ENCODE measurements at regions not wholly inside any gene's neighbourhood (a gene's known extent, or its start where the extent isn't known, plus 50 kb on each side); places are given as distances from the start of the nearest gene placed in this dataset.

- Histone ChIP-seq H3K79me2 (ENCODE audit: low read length) (no peaks in the 10 kb centered on the region), H3K9me2 (replicated peaks; ENCODE audit: low read length) (no peaks in the 10 kb centered on the region), H3F3A (ENCODE audit: low read length, unreplicated experiment) (no peaks in the 10 kb centered on the region), H3K4me1 (ENCODE audit: insufficient read depth, low read length) (no peaks in the 10 kb centered on the region), H3K27me3 (ENCODE audit: low read length) (peaks cover 5% of the 10 kb centered on the region; the same call in 1 of the 2 replicates), H3K27ac (ENCODE audit: low read length) (no peak overlapping the region), H3K9ac (ENCODE audit: low read length) (no peak overlapping the region), H3K36me3 (ENCODE audit: low read depth, low read length) (no peaks in the 10 kb centered on the region), H3K4me3 (ENCODE audit: low read length) (no peak overlapping the region), H4K20me1 (ENCODE audit: low read length) (no peaks in the 10 kb centered on the region), H3K9me3 (ENCODE audit: low read length) (no peaks in the 10 kb centered on the region), H2AFZ (ENCODE audit: low read length) (no peak overlapping the region), H3K4me2 (ENCODE audit: low read length) (no peak overlapping the region)
- no TSS peak for BruUV-seq (replicated peaks)
- CTCF ChIA-PET: no interaction called here
- intact Hi-C loops (cut with micrococcal nuclease): no loop called here
- DNase-seq (no peak), ATAC-seq (no peak)
- TF ChIP-seq EZH2phosphoT487 (IDR thresholded peaks at IDR 0.05; ENCODE audit: borderline replicate concordance, low read length) (no peak), CTCF (conservative IDR thresholded peaks at IDR 0.05; ENCODE audit: low read depth, low read length) (no peak), EZH2 (IDR thresholded peaks at IDR 0.05; ENCODE audit: low read length, unreplicated experiment) (no peak)
- POLR2A ChIA-PET (ENCODE audit: unreplicated experiment): no interaction called here
Measured at GRCh38 chr9:71237051-71237450, 115.6 kb upstream of the TRPM3 start.

DNA sequence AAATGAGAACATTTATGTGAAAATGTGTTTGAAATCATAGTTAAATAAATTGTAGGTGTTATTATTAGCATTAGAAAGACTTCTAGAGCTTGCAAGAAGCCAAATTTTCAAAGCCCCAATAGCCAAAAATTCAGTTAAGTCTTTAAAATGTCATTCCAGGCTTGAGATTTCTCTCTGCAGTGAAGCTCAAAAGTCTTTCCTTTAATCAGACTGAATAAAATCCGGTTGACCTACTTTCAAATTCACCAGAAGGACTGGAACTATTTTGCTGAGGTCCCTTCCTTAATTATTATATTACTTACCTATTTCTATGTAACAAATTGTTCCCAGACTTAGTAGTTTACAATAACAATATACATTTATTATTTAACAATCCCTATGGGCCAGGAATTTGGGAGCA lies 112.2 kb upstream of the TRPM3 start:
- Histone ChIP-seq H3K9me2 (replicated peaks; ENCODE audit: low read length) (no peaks in the 10 kb centered on the region), H3F3A (ENCODE audit: low read length, unreplicated experiment) (no peaks in the 10 kb centered on the region), H3K9me3 (ENCODE audit: low read length) (no peaks in the 10 kb centered on the region), H3K4me1 (ENCODE audit: insufficient read depth, low read length) (no peaks in the 10 kb centered on the region), H3K9ac (ENCODE audit: low read length) (no peak overlapping the region), H3K27me3 (ENCODE audit: low read length) (no peaks in the 10 kb centered on the region), H3K36me3 (ENCODE audit: low read depth, low read length) (no peaks in the 10 kb centered on the region), H2AFZ (ENCODE audit: low read length) (no peak overlapping the region), H3K79me2 (ENCODE audit: low read length) (no peaks in the 10 kb centered on the region), H3K27ac (ENCODE audit: low read length) (no peak overlapping the region), H3K4me3 (ENCODE audit: low read length) (no peak overlapping the region), H4K20me1 (ENCODE audit: low read length) (no peaks in the 10 kb centered on the region), H3K4me2 (ENCODE audit: low read length) (no peak overlapping the region)
- ATAC-seq (no peak), DNase-seq (no peak)
- ChIA-PET POLR2A (ENCODE audit: unreplicated experiment) (no interaction called here), CTCF (no interaction called here)
- intact Hi-C loops (cut with micrococcal nuclease): no loop called here
- BruUV-seq (replicated peaks): no TSS peak
- TF ChIP-seq EZH2 (IDR thresholded peaks at IDR 0.05; ENCODE audit: low read length, unreplicated experiment): no peak
- no peak for TF ChIP-seq EZH2phosphoT487 (IDR thresholded peaks at IDR 0.05; ENCODE audit: borderline replicate concordance, low read length)
- TF ChIP-seq CTCF (conservative IDR thresholded peaks at IDR 0.05; ENCODE audit: low read depth, low read length): no peak

DNA sequence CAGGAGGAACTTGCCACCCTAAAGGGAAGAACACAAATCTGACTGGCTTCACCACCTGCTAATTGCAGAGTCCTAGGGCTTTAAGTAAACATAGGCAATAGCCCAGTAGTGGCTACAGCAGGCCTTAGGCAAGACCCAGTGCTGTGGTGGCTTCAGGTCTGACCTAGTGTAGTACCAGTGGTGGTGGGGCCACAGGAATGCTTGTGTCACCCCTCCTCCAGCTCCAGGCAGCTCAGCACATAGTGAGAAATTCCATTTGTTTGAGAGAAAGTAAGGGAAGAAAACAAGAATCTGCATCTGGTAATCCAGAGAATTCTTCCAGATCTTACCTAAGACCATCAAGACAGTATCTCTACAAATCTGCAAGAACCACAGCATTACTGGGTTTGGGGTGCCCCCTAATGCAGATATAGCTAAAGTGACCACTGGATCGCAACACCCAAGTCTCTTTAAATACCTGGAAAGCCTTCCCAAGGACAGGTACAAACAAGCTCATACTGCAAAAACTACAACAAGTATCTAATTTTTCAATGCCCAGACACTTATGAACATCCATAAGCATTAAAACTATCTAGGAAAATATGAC lies 102.6 kb upstream of the TRPM3 start:
- TF ChIP-seq CTCF (conservative IDR thresholded peaks at IDR 0.05; ENCODE audit: low read depth, low read length) (no peak), EZH2 (IDR thresholded peaks at IDR 0.05; ENCODE audit: low read length, unreplicated experiment) (no peak), EZH2phosphoT487 (IDR thresholded peaks at IDR 0.05; ENCODE audit: borderline replicate concordance, low read length) (no peak)
- Histone ChIP-seq H3K9ac (ENCODE audit: low read length) (no peak overlapping the region), H4K20me1 (ENCODE audit: low read length) (no peaks in the 10 kb centered on the region), H3K9me3 (ENCODE audit: low read length) (no peaks in the 10 kb centered on the region), H2AFZ (ENCODE audit: low read length) (no peak overlapping the region), H3K27ac (ENCODE audit: low read length) (no peak overlapping the region), H3F3A (ENCODE audit: low read length, unreplicated experiment) (no peaks in the 10 kb centered on the region), H3K4me1 (ENCODE audit: insufficient read depth, low read length) (no peaks in the 10 kb centered on the region), H3K79me2 (ENCODE audit: low read length) (no peaks in the 10 kb centered on the region), H3K27me3 (ENCODE audit: low read length) (no peaks in the 10 kb centered on the region), H3K4me3 (ENCODE audit: low read length) (no peak overlapping the region), H3K4me2 (ENCODE audit: low read length) (no peak overlapping the region), H3K36me3 (ENCODE audit: low read depth, low read length) (no peaks in the 10 kb centered on the region), H3K9me2 (replicated peaks; ENCODE audit: low read length) (no peaks in the 10 kb centered on the region)
- no peak for DNase-seq
- POLR2A ChIA-PET (ENCODE audit: unreplicated experiment): no interaction called here
- ATAC-seq: no peak
- CTCF ChIA-PET: no interaction called here
- no TSS peak for BruUV-seq (replicated peaks)
- intact Hi-C loops (cut with micrococcal nuclease): no loop called here

Data from PC-3 (cell line).